ENCODE measurements at regions not wholly inside any gene's neighbourhood (a gene's known extent, or its start where the extent isn't known, plus 50 kb on each side); places are given as distances from the start of the nearest gene placed in this dataset.

DNA sequence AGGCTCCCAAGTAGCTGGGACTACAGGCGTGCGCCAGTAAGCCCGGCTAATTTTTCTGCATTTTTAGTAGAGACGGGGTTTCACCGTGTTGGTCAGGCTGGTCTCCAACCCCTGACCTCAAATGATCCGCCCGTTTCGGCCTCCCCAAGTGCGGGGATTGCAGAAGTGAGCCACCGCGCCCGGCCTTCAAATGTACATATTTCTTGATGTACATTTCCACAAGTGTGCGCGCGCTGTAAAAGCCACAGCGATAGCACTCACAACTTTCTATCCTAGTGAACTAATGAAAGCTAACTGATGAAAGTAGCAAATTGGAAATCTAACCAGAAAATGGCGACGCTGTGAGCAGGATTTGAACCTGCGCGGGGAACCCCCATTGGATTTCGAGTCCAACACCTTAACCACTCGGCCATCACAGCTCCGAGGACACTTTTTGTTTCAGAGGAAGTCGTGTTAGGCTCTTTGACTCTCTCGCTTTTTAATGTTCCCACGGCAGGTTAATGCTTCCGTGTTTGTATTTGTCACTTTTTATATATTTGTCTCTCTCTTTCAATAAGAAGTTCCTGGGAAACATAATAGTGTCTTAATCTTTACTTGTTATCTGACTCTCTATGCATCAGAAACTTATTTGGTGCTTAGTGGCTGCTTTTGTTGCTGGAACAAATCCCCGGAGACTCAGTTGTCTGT, 199.4 kb upstream of the ZNF184 start (continued):
- TF ChIP-seq MED8 (CRISPR knock-in tag; IDR thresholded peaks at IDR 0.05; ENCODE audit: insufficient replicate concordance) (no peak), HMGXB3 (CRISPR knock-in tag; IDR thresholded peaks at IDR 0.05; ENCODE audit: borderline replicate concordance) (0 out of 2 replicates have a peak, but pooled peaks have one; percentile 27), ZNF660 (CRISPR knock-in tag; IDR thresholded peaks at IDR 0.05; ENCODE audit: borderline replicate concordance, low read depth) (no peak), HIVEP1 (CRISPR knock-in tag; IDR thresholded peaks at IDR 0.05) (no peak), ARID2 (CRISPR knock-in tag; IDR thresholded peaks at IDR 0.05; ENCODE audit: borderline replicate concordance) (peak; percentile 73; the same call in 1 of the 2 replicates), ZNF614 (CRISPR knock-in tag; IDR thresholded peaks at IDR 0.05; ENCODE audit: borderline replicate concordance) (peak; percentile 57), KDM6A (CRISPR knock-in tag; IDR thresholded peaks at IDR 0.05; ENCODE audit: low read depth) (no peak), CEBPB (IDR thresholded peaks at IDR 0.05; ENCODE audit: borderline replicate concordance, low read depth, low read length) (no peak), PHB2 (IDR thresholded peaks at IDR 0.05; ENCODE audit: partially characterized antibody) (no peak), BATF2 (CRISPR knock-in tag; IDR thresholded peaks at IDR 0.05) (no peak), XRCC5 (optimal IDR thresholded peaks at IDR 0.05; ENCODE audit: low read length) (peak; percentile 27), ZNF709 (CRISPR knock-in tag; IDR thresholded peaks at IDR 0.05) (peak; percentile 19; the same call in 1 of the 2 replicates), ZNF749 (CRISPR knock-in tag; IDR thresholded peaks at IDR 0.05; ENCODE audit: borderline replicate concordance) (peak; percentile 62; the same call in 1 of the 2 replicates), HNRNPL (IDR thresholded peaks at IDR 0.05; ENCODE audit: low read depth, low read length) (no peak), ZNF263 (CRISPR knock-in tag; IDR thresholded peaks at IDR 0.05) (peak; percentile 34; the same call in 1 of the 2 replicates), NR2F2 (IDR thresholded peaks at IDR 0.05; ENCODE audit: borderline replicate concordance, low read depth) (0 out of 2 replicates have a peak, but pooled peaks have one; percentile 10), SAFB2 (CRISPR knock-in tag; IDR thresholded peaks at IDR 0.05; ENCODE audit: borderline replicate concordance, low read depth) (no peak; the same call in 1 of the 2 replicates), SMAD1 (CRISPR knock-in tag; IDR thresholded peaks at IDR 0.05; ENCODE audit: borderline replicate concordance, low read depth) (peak; percentile 83; the same call in 1 of the 2 replicates), NR0B2 (CRISPR knock-in tag; IDR thresholded peaks at IDR 0.05) (no peak; the same call in 1 of the 2 replicates), ZNF792 (CRISPR knock-in tag; IDR thresholded peaks at IDR 0.05) (peak; percentile 81)

Data from HepG2 (cell line).